ENCODE measurements at regions not wholly inside any gene's neighbourhood (a gene's known extent, or its start where the extent isn't known, plus 50 kb on each side); places are given as distances from the start of the nearest gene placed in this dataset.

DNA sequence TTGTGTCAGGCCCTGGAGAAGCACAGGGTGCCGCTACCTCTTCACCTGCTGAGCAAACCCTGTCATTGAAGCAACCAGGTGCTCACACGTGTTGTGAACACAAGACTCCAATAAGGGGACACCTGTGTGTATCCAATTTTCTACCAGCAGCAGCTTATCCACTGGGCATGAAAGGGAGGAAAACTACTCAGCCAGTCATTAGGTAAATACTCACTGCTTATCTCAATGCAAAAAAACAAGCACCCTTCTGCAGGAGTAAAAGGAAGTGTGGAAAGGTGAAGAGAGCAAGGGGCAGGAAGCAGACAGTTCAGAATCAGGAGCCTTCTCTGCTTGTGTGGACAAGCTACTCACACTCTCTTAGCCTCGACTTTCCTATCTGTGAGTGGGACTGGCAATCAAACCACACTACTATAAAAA, 148.9 kb downstream of the ETS2 start:
- no peak for TF ChIP-seq EZH2 (IDR thresholded peaks at IDR 0.05; ENCODE audit: low read depth)
- TF ChIP-seq, protein P1, sequence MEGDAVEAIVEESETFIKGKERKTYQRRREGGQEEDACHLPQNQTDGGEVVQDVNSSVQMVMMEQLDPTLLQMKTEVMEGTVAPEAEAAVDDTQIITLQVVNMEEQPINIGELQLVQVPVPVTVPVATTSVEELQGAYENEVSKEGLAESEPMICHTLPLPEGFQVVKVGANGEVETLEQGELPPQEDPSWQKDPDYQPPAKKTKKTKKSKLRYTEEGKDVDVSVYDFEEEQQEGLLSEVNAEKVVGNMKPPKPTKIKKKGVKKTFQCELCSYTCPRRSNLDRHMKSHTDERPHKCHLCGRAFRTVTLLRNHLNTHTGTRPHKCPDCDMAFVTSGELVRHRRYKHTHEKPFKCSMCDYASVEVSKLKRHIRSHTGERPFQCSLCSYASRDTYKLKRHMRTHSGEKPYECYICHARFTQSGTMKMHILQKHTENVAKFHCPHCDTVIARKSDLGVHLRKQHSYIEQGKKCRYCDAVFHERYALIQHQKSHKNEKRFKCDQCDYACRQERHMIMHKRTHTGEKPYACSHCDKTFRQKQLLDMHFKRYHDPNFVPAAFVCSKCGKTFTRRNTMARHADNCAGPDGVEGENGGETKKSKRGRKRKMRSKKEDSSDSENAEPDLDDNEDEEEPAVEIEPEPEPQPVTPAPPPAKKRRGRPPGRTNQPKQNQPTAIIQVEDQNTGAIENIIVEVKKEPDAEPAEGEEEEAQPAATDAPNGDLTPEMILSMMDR (conservative IDR thresholded peaks at IDR 0.05): no peak

Data from PC-9 (cell line).